K562 (cell line): ENCODE measurements at regions not wholly inside any gene's neighbourhood (a gene's known extent, or its start where the extent isn't known, plus 50 kb on each side); places are given as distances from the start of the nearest gene placed in this dataset.

Source experiments
- ATF3 ChIP-seq, 2 experiments: fragments of 450-650 bp in 1 of 2; sonication (generic) in 1 of 2; formaldehyde crosslinking in 1 of 2; IDR thresholded peaks in 1 of 2; conservative IDR thresholded peaks in 1 of 2; 2 replicates each; pipeline versions ENCODE4 v1.6.1 to v1.8.1; 2016 to 2023; ENCODE audit warnings: mild to moderate bottlenecking in 2 of 2, moderate library complexity in 2 of 2, inconsistent platforms in 1 of 2, missing genetic modification reagents in 1 of 2
- BMI1 ChIP-seq: fragments of 150-350 bp; IDR thresholded peaks from 2 replicates; pipeline ENCODE4 v1.6.1; 2014; ENCODE audit warnings: low read length
- DNMT1 ChIP-seq: fragments of 450-650 bp; IDR thresholded peaks from 2 replicates; pipeline ENCODE4 v1.6.1; 2016; ENCODE audit warnings: antibody characterized with exemption, mild to moderate bottlenecking
- HDAC2 ChIP-seq: fragments of 450-650 bp; IDR thresholded peaks from 2 replicates; pipeline ENCODE4 v1.6.1; 2016; ENCODE audit warnings: mild to moderate bottlenecking
- PRPF4 ChIP-seq: fragments of 200-400 bp; formaldehyde crosslinking; IDR thresholded peaks from one replicate; pipeline ENCODE4 v1.6.1; 2017; ENCODE audit warnings: low read length, low read depth, mild to moderate bottlenecking; ENCODE audit not compliant: insufficient read depth, poor library complexity, severe bottlenecking
- ZFP36 ChIP-seq: fragments of 150-350 bp; IDR thresholded peaks from 2 replicates; pipeline ENCODE4 v1.6.1; 2018; ENCODE audit warnings: low read length, low read depth; ENCODE audit not compliant: partially characterized antibody
- TF ChIP-seq, protein P1 (sequence below): sonication (generic); formaldehyde crosslinking; IDR thresholded peaks from 2 replicates; pipeline ENCODE4 v1.5.0; 2020; ENCODE audit warnings: missing genetic modification reagents

GRCh38 chr9:11159318-11159862 is 546.6 kb upstream of the PTPRD start:
- no peak for TF ChIP-seq BMI1
- no peak for TF ChIP-seq DNMT1
- no peak for TF ChIP-seq ATF3 (IDR thresholded peaks at IDR 0.05)
- TF ChIP-seq ATF3 (CRISPR knock-in tag; conservative IDR thresholded peaks at IDR 0.05) = no peak
- TF ChIP-seq HDAC2 = no peak
- TF ChIP-seq ZFP36 = no peak
- no peak for TF ChIP-seq PRPF4
- TF ChIP-seq, protein P1, sequence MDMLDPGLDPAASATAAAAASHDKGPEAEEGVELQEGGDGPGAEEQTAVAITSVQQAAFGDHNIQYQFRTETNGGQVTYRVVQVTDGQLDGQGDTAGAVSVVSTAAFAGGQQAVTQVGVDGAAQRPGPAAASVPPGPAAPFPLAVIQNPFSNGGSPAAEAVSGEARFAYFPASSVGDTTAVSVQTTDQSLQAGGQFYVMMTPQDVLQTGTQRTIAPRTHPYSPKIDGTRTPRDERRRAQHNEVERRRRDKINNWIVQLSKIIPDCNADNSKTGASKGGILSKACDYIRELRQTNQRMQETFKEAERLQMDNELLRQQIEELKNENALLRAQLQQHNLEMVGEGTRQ (CRISPR knock-in tag) = no peak
